Fibroblast of mammary gland (primary cell): ENCODE measurements at regions not wholly inside any gene's neighbourhood (a gene's known extent, or its start where the extent isn't known, plus 50 kb on each side); places are given as distances from the start of the nearest gene placed in this dataset.
A peak's percentile ranks its signal among the peaks of the same experiment; 100 is the strongest.

Experiments used
- DNase-seq: peaks from one replicate; pipeline ENCODE4 v3.0.0-alpha.2; 2010; ENCODE audit warnings: low read depth
- H3K4me3 ChIP-seq: 2 replicates; pipeline ENCODE4 v1.5.1; 2011; ENCODE audit warnings: low read depth, mild to moderate bottlenecking, low read length, moderate library complexity; ENCODE audit not compliant: control insufficient read depth
- TF ChIP-seq, protein P1 (sequence below): conservative IDR thresholded peaks from 2 replicates; pipeline ENCODE4 v1.5.1; 2011; ENCODE audit warnings: low read depth, low read length, inconsistent platforms; ENCODE audit not compliant: control insufficient read depth, insufficient read depth

DNA sequence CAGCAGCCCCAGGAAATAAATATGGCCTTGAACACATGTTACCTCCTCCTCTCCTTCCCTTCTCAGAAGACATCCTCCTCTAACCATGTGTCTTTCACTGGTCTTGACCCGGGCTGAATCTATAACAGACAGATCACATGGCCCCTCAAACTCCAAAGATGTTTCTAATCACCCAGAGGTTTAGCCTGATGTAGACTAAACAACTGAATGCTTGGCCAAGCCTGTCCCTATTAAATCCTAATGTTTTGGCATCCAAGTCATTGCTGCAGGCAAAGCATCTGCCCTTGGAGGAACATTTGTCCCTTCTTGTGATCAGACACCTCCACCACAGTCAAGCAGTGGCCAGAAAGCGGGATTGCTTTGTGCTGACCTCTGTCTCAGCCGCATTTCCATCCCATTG lies 65.5 kb downstream of the ANKRD60 start:
- TF ChIP-seq, protein P1, sequence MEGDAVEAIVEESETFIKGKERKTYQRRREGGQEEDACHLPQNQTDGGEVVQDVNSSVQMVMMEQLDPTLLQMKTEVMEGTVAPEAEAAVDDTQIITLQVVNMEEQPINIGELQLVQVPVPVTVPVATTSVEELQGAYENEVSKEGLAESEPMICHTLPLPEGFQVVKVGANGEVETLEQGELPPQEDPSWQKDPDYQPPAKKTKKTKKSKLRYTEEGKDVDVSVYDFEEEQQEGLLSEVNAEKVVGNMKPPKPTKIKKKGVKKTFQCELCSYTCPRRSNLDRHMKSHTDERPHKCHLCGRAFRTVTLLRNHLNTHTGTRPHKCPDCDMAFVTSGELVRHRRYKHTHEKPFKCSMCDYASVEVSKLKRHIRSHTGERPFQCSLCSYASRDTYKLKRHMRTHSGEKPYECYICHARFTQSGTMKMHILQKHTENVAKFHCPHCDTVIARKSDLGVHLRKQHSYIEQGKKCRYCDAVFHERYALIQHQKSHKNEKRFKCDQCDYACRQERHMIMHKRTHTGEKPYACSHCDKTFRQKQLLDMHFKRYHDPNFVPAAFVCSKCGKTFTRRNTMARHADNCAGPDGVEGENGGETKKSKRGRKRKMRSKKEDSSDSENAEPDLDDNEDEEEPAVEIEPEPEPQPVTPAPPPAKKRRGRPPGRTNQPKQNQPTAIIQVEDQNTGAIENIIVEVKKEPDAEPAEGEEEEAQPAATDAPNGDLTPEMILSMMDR: no peak
- DNase-seq: no peak
- no peak overlapping the region for H3K4me3 ChIP-seq

DNA sequence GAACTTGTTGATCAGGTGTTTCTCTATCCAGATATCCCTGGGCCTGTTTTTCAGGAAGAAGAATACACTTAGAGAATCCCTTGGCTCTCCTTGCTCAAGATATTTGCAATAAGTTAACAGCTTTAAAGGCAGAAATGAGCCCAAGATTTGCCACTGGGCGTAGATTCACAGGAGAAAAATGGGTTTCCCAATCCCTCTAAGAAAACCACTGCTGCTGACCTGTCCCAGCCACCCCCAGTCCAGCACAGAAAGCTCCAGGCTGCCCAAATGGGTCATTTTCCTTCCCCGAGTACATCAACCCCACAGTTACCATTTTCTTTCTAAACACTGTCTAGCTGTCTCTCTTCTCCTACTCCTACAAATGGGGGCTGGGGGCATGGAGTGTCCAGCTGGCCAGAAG lies 67.3 kb downstream of the ANKRD60 start:
- TF ChIP-seq, protein P1: no peak
- no peak for DNase-seq
- H3K4me3 ChIP-seq: no peak overlapping the region

DNA sequence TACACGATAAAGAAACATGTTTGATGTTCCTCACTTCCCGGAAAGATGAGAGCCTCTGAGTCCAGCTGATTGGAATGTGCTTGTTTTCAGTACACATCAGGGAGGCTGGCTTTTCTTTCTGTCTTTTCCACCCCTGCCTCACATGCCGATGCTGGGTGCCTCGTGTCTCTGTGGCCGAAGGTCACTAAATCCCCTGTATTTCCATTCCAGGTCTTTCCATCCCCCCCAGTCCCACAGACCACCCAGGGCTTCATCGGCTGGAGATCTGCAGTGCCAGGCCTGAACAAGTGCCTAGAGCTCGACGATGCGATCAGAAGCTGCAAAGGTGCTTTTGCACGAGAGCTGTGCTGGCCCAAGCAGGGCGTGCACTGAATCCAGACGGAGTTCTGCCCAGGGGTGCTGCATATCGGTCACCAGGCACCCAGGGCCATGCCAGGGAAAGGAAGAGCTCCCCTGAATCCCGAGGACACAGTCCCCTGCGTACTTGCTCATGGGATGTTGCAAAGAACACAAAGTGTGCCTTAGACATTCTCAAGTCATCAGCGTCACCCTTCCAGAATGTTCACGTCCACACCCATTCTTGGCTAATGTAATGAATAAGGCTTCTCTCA lies 67.9 kb downstream of the ANKRD60 start:
- TF ChIP-seq, protein P1: no peak
- H3K4me3 ChIP-seq: no peak overlapping the region
- peak; percentile 43 for DNase-seq

DNA sequence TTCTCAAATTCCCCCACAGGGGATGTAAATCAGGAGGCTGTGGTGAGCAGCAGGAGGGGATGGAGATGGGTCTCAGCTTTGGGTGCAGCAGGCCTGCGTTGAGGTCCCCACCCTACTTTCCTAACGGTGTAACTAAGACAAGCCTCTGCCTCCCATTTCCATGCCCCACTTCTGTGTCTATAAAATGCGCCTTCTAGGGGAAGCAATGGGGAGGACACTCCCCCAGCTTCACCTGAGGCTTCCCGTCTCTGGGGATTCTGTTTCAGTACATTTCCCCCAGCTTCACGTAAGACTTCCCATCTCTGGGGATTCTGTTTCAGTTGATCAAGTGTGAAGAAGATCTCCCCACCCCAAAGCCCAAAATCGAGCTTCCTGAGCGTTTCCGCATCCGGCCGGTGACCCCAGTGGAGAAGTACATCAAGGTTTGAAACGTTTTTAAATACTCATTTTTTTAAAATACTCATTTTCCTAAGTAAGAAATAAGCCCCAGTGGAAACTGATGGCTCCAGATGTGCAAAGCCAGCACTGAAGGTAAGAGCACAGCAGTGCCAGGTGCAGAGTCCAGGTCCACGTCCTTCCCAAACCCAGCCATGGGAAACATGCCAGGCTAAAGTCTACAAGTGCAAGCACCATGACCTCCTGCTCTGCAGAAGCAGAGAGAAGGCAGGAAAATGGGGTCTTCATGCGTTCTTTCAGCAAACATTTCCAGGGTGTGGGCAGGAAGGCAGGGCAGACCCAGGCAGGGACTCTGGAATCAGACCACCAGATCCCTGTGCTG lies 73.1 kb downstream of the ANKRD60 start:
- TF ChIP-seq, protein P1: no peak
- H3K4me3 ChIP-seq: no peak overlapping the region
- DNase-seq: no peak

DNA sequence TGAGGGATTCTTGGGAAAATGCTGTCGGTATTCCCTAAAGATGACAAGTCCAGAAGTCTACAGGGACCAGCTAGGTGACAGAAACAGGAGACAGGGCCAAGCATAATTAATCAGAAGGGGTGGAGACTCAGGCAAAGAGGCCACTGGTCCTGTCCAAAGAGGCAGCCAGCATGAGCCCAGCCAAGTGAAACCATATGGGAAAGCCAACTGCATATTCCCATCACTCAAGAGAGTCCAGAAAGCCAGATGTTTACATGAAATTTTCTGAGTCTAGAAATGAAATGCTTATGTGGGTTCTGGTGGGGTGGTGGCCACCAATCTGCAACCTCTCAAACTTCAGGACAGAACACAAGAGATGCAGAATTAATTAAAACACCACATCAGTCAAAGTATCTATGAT lies 74.3 kb downstream of the ANKRD60 start:
- H3K4me3 ChIP-seq: no peak overlapping the region
- TF ChIP-seq, protein P1: no peak

DNA sequence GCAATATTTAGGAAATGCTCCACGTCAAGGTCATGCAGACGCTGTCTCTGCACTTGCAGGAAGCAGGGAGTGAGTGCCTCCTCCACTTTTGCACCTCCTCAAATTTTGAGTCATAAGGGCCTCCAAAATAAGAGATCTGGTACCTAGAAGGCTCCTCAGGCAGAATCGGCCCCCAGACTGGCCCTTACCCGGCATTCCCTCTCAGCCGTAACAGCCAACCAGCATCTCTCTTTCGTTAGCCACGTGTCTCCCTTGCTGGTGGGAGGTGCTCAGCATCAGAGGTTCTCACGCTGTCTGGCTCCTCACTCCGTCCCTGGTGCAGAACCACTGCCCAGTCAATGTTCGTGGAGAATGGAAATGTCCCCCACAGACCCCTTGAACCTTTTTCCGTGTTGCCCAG lies 75.3 kb downstream of the ANKRD60 start:
- TF ChIP-seq, protein P1: no peak
- no peak for DNase-seq
- H3K4me3 ChIP-seq: no peak overlapping the region

More for the DNA sequence above, 74.3 kb downstream of the ANKRD60 start:
- DNase-seq: no peak
